GM10266 (cell line): ENCODE measurements at regions not wholly inside any gene's neighbourhood (a gene's known extent, or its start where the extent isn't known, plus 50 kb on each side); places are given as distances from the start of the nearest gene placed in this dataset.
A peak's percentile ranks its signal among the peaks of the same experiment; 100 is the strongest.

Source experiments
- DNase-seq: peaks from one replicate; pipeline ENCODE4 v3.0.0; 2012; ENCODE audit errors: extremely low spot score
- TF ChIP-seq, protein P1 (sequence below): IDR thresholded peaks from 2 replicates; pipeline ENCODE4 v1.5.1; 2012; ENCODE audit warnings: mild to moderate bottlenecking, low read depth; ENCODE audit not compliant: control insufficient read depth, insufficient read depth; ENCODE audit errors: missing control alignments

- TF ChIP-seq, protein P1, sequence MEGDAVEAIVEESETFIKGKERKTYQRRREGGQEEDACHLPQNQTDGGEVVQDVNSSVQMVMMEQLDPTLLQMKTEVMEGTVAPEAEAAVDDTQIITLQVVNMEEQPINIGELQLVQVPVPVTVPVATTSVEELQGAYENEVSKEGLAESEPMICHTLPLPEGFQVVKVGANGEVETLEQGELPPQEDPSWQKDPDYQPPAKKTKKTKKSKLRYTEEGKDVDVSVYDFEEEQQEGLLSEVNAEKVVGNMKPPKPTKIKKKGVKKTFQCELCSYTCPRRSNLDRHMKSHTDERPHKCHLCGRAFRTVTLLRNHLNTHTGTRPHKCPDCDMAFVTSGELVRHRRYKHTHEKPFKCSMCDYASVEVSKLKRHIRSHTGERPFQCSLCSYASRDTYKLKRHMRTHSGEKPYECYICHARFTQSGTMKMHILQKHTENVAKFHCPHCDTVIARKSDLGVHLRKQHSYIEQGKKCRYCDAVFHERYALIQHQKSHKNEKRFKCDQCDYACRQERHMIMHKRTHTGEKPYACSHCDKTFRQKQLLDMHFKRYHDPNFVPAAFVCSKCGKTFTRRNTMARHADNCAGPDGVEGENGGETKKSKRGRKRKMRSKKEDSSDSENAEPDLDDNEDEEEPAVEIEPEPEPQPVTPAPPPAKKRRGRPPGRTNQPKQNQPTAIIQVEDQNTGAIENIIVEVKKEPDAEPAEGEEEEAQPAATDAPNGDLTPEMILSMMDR = no peak
- no peak for DNase-seq
Measured at GRCh38 chr9:130755377-130756007, 61.9 kb downstream of the EXOSC2 start.

- no peak for DNase-seq
- TF ChIP-seq, protein P1 = no peak
Measured at GRCh38 chr9:130756037-130756436, 62.5 kb downstream of the EXOSC2 start.

GRCh38 chr9:130756455-130757152 lies 63.0 kb downstream of the EXOSC2 start:
- TF ChIP-seq, protein P1 = no peak
- no peak for DNase-seq

GRCh38 chr9:130759738-130760137 lies 66.2 kb downstream of the EXOSC2 start:
- no peak for DNase-seq
- TF ChIP-seq, protein P1 = no peak

DNA sequence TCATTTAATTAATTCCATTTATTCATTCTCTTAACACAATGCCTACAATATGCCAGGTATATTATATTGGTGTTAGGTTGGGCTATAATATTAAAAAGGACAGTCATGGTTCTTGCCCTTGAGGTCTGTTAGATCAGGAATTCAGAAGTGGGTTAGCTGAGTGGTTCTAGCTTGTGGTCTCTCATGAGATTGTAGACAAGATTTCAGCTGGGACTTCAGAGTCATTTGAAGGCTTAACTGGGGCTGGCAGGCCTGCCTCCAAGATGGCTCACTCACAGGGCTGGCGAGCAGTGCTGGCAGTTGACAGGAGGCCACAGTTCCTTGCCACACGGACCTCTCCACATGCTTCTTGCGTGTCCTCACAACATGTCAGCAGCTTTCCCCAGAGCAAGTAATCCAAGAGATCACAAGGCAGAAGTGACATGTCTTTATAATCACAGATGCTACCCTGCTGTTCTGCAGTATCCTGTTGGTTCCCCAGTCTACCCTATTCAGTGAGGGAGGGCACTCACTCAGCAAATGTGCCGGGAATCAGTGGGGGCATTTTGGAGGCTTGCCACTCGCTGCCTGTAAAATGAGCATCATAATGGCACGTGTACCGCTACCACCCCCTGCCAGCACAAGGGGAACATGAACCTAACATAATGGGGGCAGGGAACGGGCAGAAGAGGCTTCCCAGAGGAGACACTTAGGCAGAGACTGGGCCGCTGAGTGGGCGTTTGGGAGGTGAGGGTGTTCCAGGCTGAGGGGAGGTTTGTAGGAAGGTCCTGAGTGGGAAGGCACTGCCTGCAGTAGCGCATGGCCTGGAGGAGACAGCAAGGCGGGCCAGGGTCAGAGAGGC lies 70.0 kb downstream of the EXOSC2 start:
- DNase-seq = no peak
- TF ChIP-seq, protein P1 = no peak

GRCh38 chr9:130765137-130766020 lies 69.7 kb upstream of the ABL1 start:
- peak; percentile 51 for DNase-seq

More at GRCh38 chr9:130765137-130766020, 69.7 kb upstream of the ABL1 start:
- TF ChIP-seq, protein P1 = no peak
